HepG2 (cell line): ENCODE measurements at regions not wholly inside any gene's neighbourhood (a gene's known extent, or its start where the extent isn't known, plus 50 kb on each side); places are given as distances from the start of the nearest gene placed in this dataset.
A peak's percentile ranks its signal among the peaks of the same experiment; 100 is the strongest.

ENCODE experiments used
- ATAC-seq: fragments of 200-7000 bp; cut with Tn5 transposase; 3 replicates; pipeline ENCODE4 v1.9.1; 2020; ENCODE audit warnings: mild to moderate bottlenecking, moderate library complexity
- BruUV-seq: library from RNA; stranded (reverse); fragments of 400-500 nt; replicated peaks from 2 replicates; lab custom pipeline; 2021; lab: Mats Ljungman, UMichigan
- CTCF ChIA-PET: fragments of 300-600 bp; formaldehyde crosslinking; extraction: SDS; loops from one replicate; lab custom pipeline; 2021; ENCODE audit warnings: low total read pairs, inconsistent platforms, low intra/inter-chr PET ratio; lab: Yijun Ruan, JAX
- POLR2A ChIA-PET: fragments of 350-600 bp; sonication (Branson Sonifier 250); formaldehyde crosslinking; loops from one replicate; lab custom pipeline; 2020; ENCODE audit warnings: antibody characterized with exemption, inconsistent platforms; lab: Yijun Ruan, JAX
- DNase-seq: peaks from one replicate; pipeline ENCODE4 v3.0.0-alpha.2; 2015; ENCODE audit warnings: low spot score
- FAIRE-seq: peaks from 3 replicates; lab custom pipeline; 2011; peaks lifted over from hg19 to GRCh38; lab: Jason Lieb, UNC
- H2AFZ ChIP-seq: one replicate; pipeline ENCODE4 v1.6.1; 2011; ENCODE audit warnings: low read length, inconsistent platforms
- H3K27ac ChIP-seq: fragments of 300-600 bp; 3 replicates; pipeline ENCODE4 v1.8.0; 2011; ENCODE audit warnings: mixed run types, mild to moderate bottlenecking, mixed read lengths, low read length, inconsistent platforms; ENCODE audit not compliant: insufficient read depth; ENCODE audit errors: extremely low read length
- H3K27me3 ChIP-seq, 2 experiments: fragments of 200-600 bp in 1 of 2; 2 replicates in 1 of 2; 3 replicates in 1 of 2; pipeline versions ENCODE4 v1.6.0 to v1.8.0; 2011; ENCODE audit warnings: low read length in 2 of 2, mild to moderate bottlenecking in 2 of 2, moderate library complexity in 2 of 2, inconsistent platforms in 1 of 2; ENCODE audit not compliant: insufficient read depth in 2 of 2, control insufficient read depth in 1 of 2
- H3K36me3 ChIP-seq, 2 experiments: fragments of 200-600 bp in 1 of 2; replicated peaks in 1 of 2; 2 replicates in 1 of 2; 3 replicates in 1 of 2; pipeline versions ENCODE4 v1.5.1 to v1.8.0; 2011; ENCODE audit warnings: low read length in 2 of 2, inconsistent platforms in 1 of 2; ENCODE audit not compliant: insufficient read depth in 2 of 2, control insufficient read depth in 1 of 2
- H3K4me1 ChIP-seq: 2 replicates; pipeline ENCODE4 v1.5.1; 2012; ENCODE audit warnings: low read length, inconsistent platforms; ENCODE audit not compliant: insufficient read depth
- H3K4me2 ChIP-seq: 2 replicates; pipeline ENCODE4 v1.6.0; 2011; ENCODE audit warnings: low read depth, low read length, inconsistent platforms
- H3K4me3 ChIP-seq, 3 experiments: fragments of 200-600 bp in 1 of 3; sonication (generic), shearing (Covaris generic) in 1 of 3; replicated peaks in 1 of 3; 2 replicates each; pipeline ENCODE4 v1.5.1; 2011 to 2016; ENCODE audit warnings: low read length in 3 of 3, inconsistent platforms in 2 of 3, low read depth in 2 of 3, mild to moderate bottlenecking in 2 of 3, control low read depth in 1 of 3, mixed read lengths in 1 of 3; ENCODE audit not compliant: insufficient read depth in 1 of 3
- H3K79me2 ChIP-seq: one replicate; pipeline ENCODE4 v1.6.1; 2011; ENCODE audit warnings: low read length, inconsistent platforms; ENCODE audit not compliant: insufficient read depth
- H3K9ac ChIP-seq: 2 replicates; pipeline ENCODE4 v1.6.0; 2011; ENCODE audit warnings: mild to moderate bottlenecking, low read depth, low read length, inconsistent platforms; ENCODE audit not compliant: insufficient read depth
- H3K9me3 ChIP-seq: 2 replicates; pipeline ENCODE4 v1.5.1; 2012; ENCODE audit warnings: mild to moderate bottlenecking, low read length
- H4K20me1 ChIP-seq: 2 replicates; pipeline ENCODE4 v1.6.0; 2011; ENCODE audit warnings: inconsistent platforms, mild to moderate bottlenecking, low read length, moderate library complexity; ENCODE audit not compliant: insufficient read depth
- CEBPB ChIP-seq: IDR thresholded peaks from 2 replicates; pipeline ENCODE4 v1.6.1; 2011; ENCODE audit warnings: low read depth, low read length, improper control_type of control experiment, borderline replicate concordance
- EZH2 ChIP-seq: conservative IDR thresholded peaks from 2 replicates; pipeline ENCODE4 v1.6.1; 2012; ENCODE audit warnings: mild to moderate bottlenecking, low read depth, low read length, moderate library complexity
- GMEB1 ChIP-seq: sonication (generic); formaldehyde crosslinking; IDR thresholded peaks from 2 replicates; pipeline ENCODE4 v1.5.1; 2020; ENCODE audit warnings: missing genetic modification reagents, mild to moderate bottlenecking, borderline replicate concordance
- HNF4A ChIP-seq: sonication (generic); formaldehyde crosslinking; IDR thresholded peaks from 2 replicates; pipeline ENCODE4 v1.4.0; 2020; ENCODE audit warnings: missing genetic modification reagents
- SP2 ChIP-seq: sonication (generic); formaldehyde crosslinking; IDR thresholded peaks from 2 replicates; pipeline ENCODE4 v1.5.1; 2020; ENCODE audit warnings: mild to moderate bottlenecking, missing genetic modification reagents
- ZBTB39 ChIP-seq: sonication (generic); formaldehyde crosslinking; IDR thresholded peaks from 2 replicates; pipeline ENCODE4 v1.5.0; 2020; ENCODE audit warnings: missing genetic modification reagents
- WGBS: methylation state at CpG from one replicate; pipeline ENCODE4 v1.1.6; 2017; ENCODE audit warnings: low lambda C conversion rate; 5-methylcytosine and 5-hydroxymethylcytosine counted together
- in situ Hi-C: cut with HindIII; loops from 2 replicates; pipeline ENCODE4 v1.10.0; 2017; ENCODE audit warnings: low pct_unique_long_range_greater_than_20kb; ENCODE audit not compliant: extremely low pct_ligation_motif_present
- intact Hi-C: fragments of 100-400 bp; cut with micrococcal nuclease; formaldehyde crosslinking; loops from one replicate; pipeline ENCODE4 v1.10.0; 2022; ENCODE audit not compliant: unreplicated experiment
- TF ChIP-seq, protein P1 (sequence below): IDR thresholded peaks from 2 replicates; pipeline ENCODE4 v1.6.1; 2016; ENCODE audit warnings: control low read depth

DNA sequence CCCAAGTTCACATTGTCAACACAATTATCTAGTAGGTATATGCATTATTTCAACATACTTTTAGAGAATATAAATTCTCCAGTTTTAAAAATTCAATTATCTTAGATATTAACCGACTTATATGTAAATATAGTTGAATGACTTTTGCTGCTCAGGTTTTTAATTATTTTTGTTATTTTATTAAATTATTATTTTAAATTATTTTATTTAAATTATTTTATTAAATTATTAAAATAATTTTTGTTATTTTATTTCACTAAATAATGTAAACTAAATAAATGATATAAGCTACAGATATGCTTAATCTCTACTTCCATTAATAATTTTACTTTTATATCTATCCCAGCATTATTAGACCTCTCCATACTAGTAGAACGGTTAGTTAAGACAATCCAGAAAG lies 544.3 kb upstream of the ARRDC3 start:
- Histone ChIP-seq H3K27ac (no peak overlapping the region), H3K4me2 (no peak overlapping the region), H2AFZ (no peak overlapping the region), H3K36me3 (no peaks in the 10 kb centered on the region), H3K79me2 (no peaks in the 10 kb centered on the region), H4K20me1 (no peaks in the 10 kb centered on the region), H3K4me1 (no peaks in the 10 kb centered on the region), H3K4me3 (no peak overlapping the region), H3K27me3 (no peaks in the 10 kb centered on the region), H3K9ac (no peak overlapping the region), H3K9me3 (no peaks in the 10 kb centered on the region)
- intact Hi-C loops (no loop called here), in situ Hi-C loops (no loop called here)
- BruUV-seq: no TSS peak
- TF ChIP-seq EZH2 (no peak), SP2 (CRISPR knock-in tag) (no peak), ZBTB39 (CRISPR knock-in tag) (no peak)
- TF ChIP-seq, protein P1, sequence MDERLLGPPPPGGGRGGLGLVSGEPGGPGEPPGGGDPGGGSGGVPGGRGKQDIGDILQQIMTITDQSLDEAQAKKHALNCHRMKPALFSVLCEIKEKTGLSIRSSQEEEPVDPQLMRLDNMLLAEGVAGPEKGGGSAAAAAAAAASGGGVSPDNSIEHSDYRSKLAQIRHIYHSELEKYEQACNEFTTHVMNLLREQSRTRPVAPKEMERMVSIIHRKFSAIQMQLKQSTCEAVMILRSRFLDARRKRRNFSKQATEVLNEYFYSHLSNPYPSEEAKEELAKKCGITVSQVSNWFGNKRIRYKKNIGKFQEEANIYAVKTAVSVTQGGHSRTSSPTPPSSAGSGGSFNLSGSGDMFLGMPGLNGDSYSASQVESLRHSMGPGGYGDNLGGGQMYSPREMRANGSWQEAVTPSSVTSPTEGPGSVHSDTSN: no peak
- CTCF ChIA-PET: no interaction called here
- ATAC-seq (no peak), FAIRE-seq (no peak), DNase-seq (no peak)
- POLR2A ChIA-PET: no interaction called here
- 46% methylated on average over 2 of the region's 2 CpGs for whole genome bisulfite sequencing

GRCh38 chr5:91925249-91925648 lies 542.1 kb upstream of the ARRDC3 start:
- Histone ChIP-seq H3K9me3 (no peaks in the 10 kb centered on the region), H3K9ac (no peak overlapping the region), H4K20me1 (no peaks in the 10 kb centered on the region), H3K27ac (no peak overlapping the region), H3K27me3 (no peaks in the 10 kb centered on the region), H3K4me2 (no peak overlapping the region), H3K79me2 (no peaks in the 10 kb centered on the region), H3K4me1 (no peaks in the 10 kb centered on the region), H3K4me3 (no peak overlapping the region), H3K36me3 (no peaks in the 10 kb centered on the region), H2AFZ (no peak overlapping the region)
- in situ Hi-C loops: no loop called here
- DNase-seq (peak; percentile 7), ATAC-seq (peak; percentile 49; the same call in 1 of the 3 replicates), FAIRE-seq (no peak)
- BruUV-seq: no TSS peak
- WGBS: 0% methylated on average over 1 of the region's 1 CpG
- ChIA-PET POLR2A (no interaction called here), CTCF (no interaction called here)
- TF ChIP-seq HNF4A (CRISPR knock-in tag): 0 out of 2 replicates have a peak, but pooled peaks have one; percentile 17
- TF ChIP-seq CEBPB: peak; percentile 23; the same call in 1 of the 2 replicates
- no peak for TF ChIP-seq GMEB1
- intact Hi-C loops: no loop called here
